GM12865 (cell line): ENCODE measurements at regions not wholly inside any gene's neighbourhood (a gene's known extent, or its start where the extent isn't known, plus 50 kb on each side); places are given as distances from the start of the nearest gene placed in this dataset.

Source experiments
- DNase-seq: peaks from one replicate; pipeline ENCODE4 v3.0.0; 2010; ENCODE audit warnings: low read depth
- H3K4me3 ChIP-seq: 2 replicates; pipeline ENCODE4 v1.5.1; 2011; ENCODE audit warnings: mild to moderate bottlenecking, low read depth, low read length, control low read depth
- CTCF ChIP-seq: IDR thresholded peaks from 2 replicates; pipeline ENCODE4 v1.5.1; 2011; ENCODE audit warnings: low read length, control low read depth, low read depth, inconsistent platforms; ENCODE audit not compliant: insufficient read depth; ENCODE audit errors: missing control alignments

GRCh38 chr16:52812678-52813556 lies 239.8 kb downstream of the CHD9NB start:
- no peak overlapping the region for H3K4me3 ChIP-seq
- no peak for TF ChIP-seq CTCF
- DNase-seq = no peak

- H3K4me3 ChIP-seq = no peak overlapping the region
- no peak for TF ChIP-seq CTCF
- no peak for DNase-seq
Observed at GRCh38 chr16:52805559-52806168, 247.0 kb downstream of the CHD9NB start.

- no peak for DNase-seq
- TF ChIP-seq CTCF = no peak
- no peak overlapping the region for H3K4me3 ChIP-seq
Observed at GRCh38 chr16:52800432-52800831, 252.3 kb downstream of the CHD9NB start.

- no peak for DNase-seq
- TF ChIP-seq CTCF = no peak
- no peak overlapping the region for H3K4me3 ChIP-seq
Observed at GRCh38 chr16:52799149-52799548, 252.2 kb upstream of the TOX3 start.

- H3K4me3 ChIP-seq = no peak overlapping the region
- no peak for DNase-seq
- no peak for TF ChIP-seq CTCF
Observed at GRCh38 chr16:52787709-52788108, 240.8 kb upstream of the TOX3 start.

GRCh38 chr16:52786091-52786490 lies 239.1 kb upstream of the TOX3 start:
- H3K4me3 ChIP-seq = no peak overlapping the region
- no peak for TF ChIP-seq CTCF
- no peak for DNase-seq
